Neural progenitor cell (in vitro differentiated cells): ENCODE measurements at regions not wholly inside any gene's neighbourhood (a gene's known extent, or its start where the extent isn't known, plus 50 kb on each side); places are given as distances from the start of the nearest gene placed in this dataset.
A peak's percentile ranks its signal among the peaks of the same experiment; 100 is the strongest.

ENCODE experiments used
- DNase-seq: peaks from one replicate; pipeline ENCODE4 v3.0.0-alpha.2; 2016; ENCODE audit warnings: low spot score
- H2AFZ ChIP-seq: fragments of 200-600 bp; sonication (generic); replicated peaks from 2 replicates; pipeline ENCODE4 v1.6.1; 2016; ENCODE audit warnings: antibody characterized with exemption
- H3F3A ChIP-seq: fragments of 200-600 bp; sonication (generic); 2 replicates; pipeline ENCODE4 v1.6.1; 2016; ENCODE audit warnings: antibody characterized with exemption, low read depth
- H3K27ac ChIP-seq: fragments of 200-600 bp; sonication (generic); 2 replicates; pipeline ENCODE4 v1.5.1; 2016; ENCODE audit warnings: mild to moderate bottlenecking
- H3K27me3 ChIP-seq: fragments of 200-600 bp; sonication (generic); 2 replicates; pipeline ENCODE4 v1.6.1; 2016; ENCODE audit warnings: mild to moderate bottlenecking, moderate library complexity
- H3K36me3 ChIP-seq: fragments of 200-600 bp; sonication (generic); 2 replicates; pipeline ENCODE4 v1.5.1; 2016
- H3K4me1 ChIP-seq: fragments of 200-600 bp; sonication (generic); 2 replicates; pipeline ENCODE4 v1.6.1; 2016; ENCODE audit warnings: mixed run types
- H3K4me2 ChIP-seq: fragments of 200-600 bp; sonication (generic); 2 replicates; pipeline ENCODE4 v1.6.1; 2016
- H3K4me3 ChIP-seq: fragments of 200-600 bp; sonication (generic); 2 replicates; pipeline ENCODE4 v1.5.1; 2016
- H3K79me2 ChIP-seq: fragments of 200-600 bp; sonication (generic); 2 replicates; pipeline ENCODE4 v1.6.1; 2016; ENCODE audit warnings: low read depth
- H3K9ac ChIP-seq: fragments of 200-600 bp; sonication (generic); 2 replicates; pipeline ENCODE4 v1.6.1; 2016
- H3K9me3 ChIP-seq: fragments of 200-600 bp; sonication (generic); 2 replicates; pipeline ENCODE4 v1.5.1; 2016; ENCODE audit warnings: low read depth
- H4K20me1 ChIP-seq: fragments of 200-600 bp; sonication (generic); 2 replicates; pipeline ENCODE4 v1.6.1; 2016; ENCODE audit warnings: low read depth
- H3K27ac Mint-ChIP-seq: 3 replicates; pipeline ENCODE4 v1.8.0; 2021; ENCODE audit warnings: mixed read lengths
- H3K27me3 Mint-ChIP-seq: 2 replicates; pipeline ENCODE4 v1.8.0; 2022; ENCODE audit warnings: low read depth, mild to moderate bottlenecking, inconsistent platforms, moderate library complexity, mixed read lengths; ENCODE audit not compliant: insufficient read depth
- H3K36me3 Mint-ChIP-seq: 3 replicates; pipeline ENCODE4 v1.8.0; 2021; ENCODE audit warnings: mixed read lengths
- H3K4me1 Mint-ChIP-seq: 3 replicates; pipeline ENCODE4 v1.8.0; 2021; ENCODE audit warnings: mixed read lengths
- H3K4me3 Mint-ChIP-seq: 3 replicates; pipeline ENCODE4 v1.8.0; 2021; ENCODE audit warnings: mild to moderate bottlenecking, moderate library complexity, mixed read lengths
- H3K9me3 Mint-ChIP-seq: 3 replicates; pipeline ENCODE4 v1.8.0; 2020; ENCODE audit warnings: mixed read lengths
- EZH2 ChIP-seq: fragments of 200-600 bp; sonication (generic); IDR thresholded peaks from 2 replicates; pipeline ENCODE4 v1.6.1; 2017; ENCODE audit warnings: antibody characterized with exemption, mild to moderate bottlenecking, moderate library complexity
- EZH2phosphoT487 ChIP-seq: fragments of 200-600 bp; sonication (generic); IDR thresholded peaks from 2 replicates; pipeline ENCODE4 v1.6.1; 2017; ENCODE audit warnings: antibody characterized with exemption
- TF ChIP-seq, protein P1 (sequence below): fragments of 200-600 bp; sonication (generic); IDR thresholded peaks from 2 replicates; pipeline ENCODE4 v1.5.1; 2017; ENCODE audit warnings: antibody characterized with exemption, mild to moderate bottlenecking

DNA sequence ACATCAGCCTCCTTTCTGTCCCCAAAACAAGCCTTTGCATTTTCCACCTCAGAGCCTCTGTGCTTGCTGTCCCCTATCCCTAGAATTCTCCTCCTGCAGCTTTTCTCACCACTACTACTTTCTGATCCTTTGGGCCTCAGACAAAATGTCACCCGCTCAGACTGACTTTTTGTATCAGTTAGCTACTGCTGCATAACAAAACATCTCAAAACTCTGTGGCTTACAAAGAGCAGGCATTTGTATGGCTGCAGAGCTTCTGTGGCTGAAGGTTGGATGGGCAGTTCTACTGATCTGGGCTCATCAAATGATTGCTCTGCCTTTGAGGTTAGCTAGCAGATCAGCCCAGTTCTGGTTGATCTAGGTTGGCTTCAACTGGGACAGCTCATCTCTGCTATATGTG is 248.7 kb downstream of the MN1 start:
- Mint-ChIP-seq H3K4me3 (no peak overlapping the region), H3K9me3 (peaks cover 9% of the 10 kb centered on the region), H3K27me3 (peaks cover 19% of the 10 kb centered on the region), H3K36me3 (no peaks in the 10 kb centered on the region), H3K4me1 (peaks cover 83% of the 10 kb centered on the region), H3K27ac (peak overlapping the region; percentile 80)
- no peak overlapping the region for H3K4me2 ChIP-seq
- DNase-seq: no peak
- H3F3A ChIP-seq: peaks cover 3% of the 10 kb centered on the region
- H3K36me3 ChIP-seq: no peaks in the 10 kb centered on the region
- H3K27me3 ChIP-seq: no peaks in the 10 kb centered on the region
- H2AFZ ChIP-seq: no peak overlapping the region
- H4K20me1 ChIP-seq: no peaks in the 10 kb centered on the region
- H3K4me1 ChIP-seq: peaks cover 32% of the 10 kb centered on the region
- H3K9ac ChIP-seq: no peak overlapping the region
- no peak overlapping the region for H3K27ac ChIP-seq
- no peaks in the 10 kb centered on the region for H3K9me3 ChIP-seq
- TF ChIP-seq, protein P1, sequence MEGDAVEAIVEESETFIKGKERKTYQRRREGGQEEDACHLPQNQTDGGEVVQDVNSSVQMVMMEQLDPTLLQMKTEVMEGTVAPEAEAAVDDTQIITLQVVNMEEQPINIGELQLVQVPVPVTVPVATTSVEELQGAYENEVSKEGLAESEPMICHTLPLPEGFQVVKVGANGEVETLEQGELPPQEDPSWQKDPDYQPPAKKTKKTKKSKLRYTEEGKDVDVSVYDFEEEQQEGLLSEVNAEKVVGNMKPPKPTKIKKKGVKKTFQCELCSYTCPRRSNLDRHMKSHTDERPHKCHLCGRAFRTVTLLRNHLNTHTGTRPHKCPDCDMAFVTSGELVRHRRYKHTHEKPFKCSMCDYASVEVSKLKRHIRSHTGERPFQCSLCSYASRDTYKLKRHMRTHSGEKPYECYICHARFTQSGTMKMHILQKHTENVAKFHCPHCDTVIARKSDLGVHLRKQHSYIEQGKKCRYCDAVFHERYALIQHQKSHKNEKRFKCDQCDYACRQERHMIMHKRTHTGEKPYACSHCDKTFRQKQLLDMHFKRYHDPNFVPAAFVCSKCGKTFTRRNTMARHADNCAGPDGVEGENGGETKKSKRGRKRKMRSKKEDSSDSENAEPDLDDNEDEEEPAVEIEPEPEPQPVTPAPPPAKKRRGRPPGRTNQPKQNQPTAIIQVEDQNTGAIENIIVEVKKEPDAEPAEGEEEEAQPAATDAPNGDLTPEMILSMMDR: no peak
- no peak for TF ChIP-seq EZH2
- TF ChIP-seq EZH2phosphoT487: no peak
- no peaks in the 10 kb centered on the region for H3K79me2 ChIP-seq
- no peak overlapping the region for H3K4me3 ChIP-seq

DNA sequence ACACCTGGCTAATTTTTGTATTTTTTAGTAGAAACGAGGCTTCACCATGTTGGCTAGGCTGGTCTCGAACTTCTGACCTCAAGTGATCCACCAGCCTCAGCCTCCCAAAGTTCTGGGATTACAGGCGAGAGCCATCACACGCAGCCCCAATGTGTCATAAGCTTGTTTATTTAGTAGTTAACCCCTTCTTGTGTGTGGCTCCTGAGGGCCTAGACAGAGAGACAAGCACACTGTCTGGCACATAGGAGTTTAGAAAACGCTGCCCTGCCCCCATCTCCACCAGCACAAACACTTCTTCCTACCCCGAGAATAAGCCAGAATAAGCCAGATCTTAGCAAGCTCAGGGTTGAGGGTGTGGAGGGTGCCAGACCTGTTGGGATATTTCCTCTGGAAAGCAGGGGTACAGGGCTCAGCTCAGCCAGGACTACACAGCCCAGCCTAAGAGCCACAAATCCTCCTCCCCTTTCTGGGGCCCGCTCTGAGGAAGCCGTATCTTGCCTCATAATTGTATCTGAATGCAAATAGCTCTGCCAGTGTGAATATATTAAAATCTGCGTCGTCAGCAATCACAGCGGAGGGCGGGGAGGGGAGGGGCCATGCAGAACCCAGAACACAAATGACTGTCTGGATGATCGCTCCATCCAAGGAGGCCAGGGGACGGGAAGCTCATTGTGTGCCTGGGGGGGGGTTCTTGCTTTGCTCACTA is 247.3 kb downstream of the MN1 start:
- no peak overlapping the region for H3K4me2 ChIP-seq
- H2AFZ ChIP-seq: no peak overlapping the region
- H3K4me3 ChIP-seq: no peak overlapping the region
- no peaks in the 10 kb centered on the region for H3K9me3 ChIP-seq
- H3F3A ChIP-seq: peaks cover 3% of the 10 kb centered on the region
- no peaks in the 10 kb centered on the region for H3K27me3 ChIP-seq
- Mint-ChIP-seq H3K9me3 (peaks cover 9% of the 10 kb centered on the region), H3K27ac (peak overlapping the region; percentile 98), H3K27me3 (peaks cover 24% of the 10 kb centered on the region), H3K36me3 (no peaks in the 10 kb centered on the region), H3K4me1 (peaks cover 82% of the 10 kb centered on the region), H3K4me3 (peak overlapping the region; percentile 51)
- H3K27ac ChIP-seq: no peak overlapping the region
- peak; percentile 40 for DNase-seq
- H3K36me3 ChIP-seq: no peaks in the 10 kb centered on the region
- TF ChIP-seq EZH2phosphoT487: no peak
- TF ChIP-seq, protein P1: no peak
- TF ChIP-seq EZH2: no peak
- H3K79me2 ChIP-seq: no peaks in the 10 kb centered on the region
- H3K4me1 ChIP-seq: peaks cover 31% of the 10 kb centered on the region
- no peak overlapping the region for H3K9ac ChIP-seq
- no peaks in the 10 kb centered on the region for H4K20me1 ChIP-seq

DNA sequence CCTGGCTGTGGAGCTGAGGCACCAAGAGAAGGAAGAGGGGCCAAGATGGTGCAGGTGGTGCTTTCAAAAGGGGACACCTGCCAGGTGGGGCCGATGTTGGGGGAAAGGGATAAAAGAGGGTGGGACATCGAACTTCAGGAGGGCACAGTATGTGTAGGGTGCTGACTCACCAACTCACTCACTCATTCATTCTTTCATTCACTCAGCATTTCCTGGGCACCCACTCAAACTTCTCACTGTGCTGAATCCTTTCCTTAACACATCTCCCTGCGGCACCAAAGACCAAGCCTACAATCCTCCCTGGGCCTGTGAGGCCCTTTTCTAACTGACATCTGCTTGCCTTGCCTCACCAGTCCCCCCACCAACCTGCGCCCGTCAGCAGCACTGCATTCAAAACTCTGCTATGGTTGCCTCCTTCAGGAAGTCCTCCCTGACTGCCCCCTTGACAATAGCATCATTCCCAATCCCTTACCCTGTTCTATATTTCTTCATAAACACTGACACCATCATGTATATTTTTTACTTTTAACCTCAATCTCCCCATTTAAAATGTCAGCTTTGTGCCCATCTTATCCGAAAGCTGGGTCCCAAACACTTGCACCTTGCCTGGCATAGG is 246.6 kb downstream of the MN1 start:
- TF ChIP-seq EZH2phosphoT487 (no peak), EZH2 (no peak)
- TF ChIP-seq, protein P1: no peak
- Mint-ChIP-seq H3K36me3 (no peaks in the 10 kb centered on the region), H3K4me3 (peak overlapping the region; percentile 51), H3K4me1 (peaks cover 79% of the 10 kb centered on the region), H3K27ac (peak overlapping the region; percentile 98), H3K9me3 (peaks cover 9% of the 10 kb centered on the region), H3K27me3 (peaks cover 24% of the 10 kb centered on the region)
- H3K36me3 ChIP-seq: no peaks in the 10 kb centered on the region
- H2AFZ ChIP-seq: no peak overlapping the region
- no peaks in the 10 kb centered on the region for H3K27me3 ChIP-seq
- peaks cover 3% of the 10 kb centered on the region for H3F3A ChIP-seq
- no peaks in the 10 kb centered on the region for H4K20me1 ChIP-seq
- H3K9me3 ChIP-seq: no peaks in the 10 kb centered on the region
- no peak overlapping the region for H3K9ac ChIP-seq
- H3K4me1 ChIP-seq: peaks cover 31% of the 10 kb centered on the region
- no peak overlapping the region for H3K27ac ChIP-seq
- no peaks in the 10 kb centered on the region for H3K79me2 ChIP-seq
- no peak overlapping the region for H3K4me3 ChIP-seq
- no peak for DNase-seq
- H3K4me2 ChIP-seq: no peak overlapping the region
